H9 (cell line): ENCODE measurements at regions not wholly inside any gene's neighbourhood (a gene's known extent, or its start where the extent isn't known, plus 50 kb on each side); places are given as distances from the start of the nearest gene placed in this dataset.

Experiments
- DNase-seq: peaks from one replicate; pipeline ENCODE4 v3.0.0-alpha.2; 2017
- H2AFZ ChIP-seq: one replicate; pipeline ENCODE4 v1.6.1; 2013; ENCODE audit warnings: mild to moderate bottlenecking, low read length, control low read depth, moderate library complexity
- H2AK5ac ChIP-seq: 2 replicates; pipeline ENCODE4 v1.6.1; 2013; ENCODE audit warnings: low read length, control low read depth, mixed read lengths; ENCODE audit not compliant: insufficient read length
- H2BK120ac ChIP-seq: one replicate; pipeline ENCODE4 v1.6.1; 2013; ENCODE audit warnings: low read depth, mild to moderate bottlenecking, low read length, control low read depth, inconsistent platforms; ENCODE audit not compliant: poor library complexity, severe bottlenecking
- H2BK12ac ChIP-seq: 2 replicates; pipeline ENCODE4 v1.6.1; 2013; ENCODE audit warnings: low read length, control low read depth, mixed read lengths, low read depth; ENCODE audit not compliant: insufficient read length
- H2BK15ac ChIP-seq: 2 replicates; pipeline ENCODE4 v1.6.1; 2013; ENCODE audit warnings: low read depth, low read length, control low read depth
- H2BK20ac ChIP-seq: one replicate; pipeline ENCODE4 v1.6.1; 2013; ENCODE audit warnings: low read depth, mild to moderate bottlenecking, low read length, control low read depth, inconsistent platforms; ENCODE audit not compliant: poor library complexity, severe bottlenecking
- H2BK5ac ChIP-seq: 2 replicates; pipeline ENCODE4 v1.6.1; 2013; ENCODE audit warnings: low read length, control low read depth, mixed read lengths; ENCODE audit not compliant: insufficient read length
- H3K14ac ChIP-seq: 2 replicates; pipeline ENCODE4 v1.6.1; 2013; ENCODE audit warnings: low read length, control low read depth; ENCODE audit not compliant: insufficient read depth
- H3K18ac ChIP-seq: 2 replicates; pipeline ENCODE4 v1.6.1; 2013; ENCODE audit warnings: low read depth, mild to moderate bottlenecking, mixed read lengths, low read length, control low read depth; ENCODE audit not compliant: insufficient read length
- H3K23ac ChIP-seq: 2 replicates; pipeline ENCODE4 v1.6.1; 2013; ENCODE audit warnings: low read length, control low read depth, mixed read lengths, low read depth; ENCODE audit not compliant: insufficient read length
- H3K23me2 ChIP-seq: 2 replicates; pipeline ENCODE4 v1.6.1; 2013; ENCODE audit warnings: low read depth, mild to moderate bottlenecking, mixed read lengths, low read length, control low read depth; ENCODE audit not compliant: insufficient read length, poor library complexity, severe bottlenecking
- H3K27ac ChIP-seq: 2 replicates; pipeline ENCODE4 v1.5.1; 2013; ENCODE audit warnings: low read length, control low read depth, mixed read lengths, low read depth; ENCODE audit not compliant: insufficient read length
- H3K27me3 ChIP-seq: 2 replicates; pipeline ENCODE4 v1.6.1; 2013; ENCODE audit warnings: low read length, control low read depth, inconsistent platforms; ENCODE audit not compliant: insufficient read depth
- H3K4ac ChIP-seq: 2 replicates; pipeline ENCODE4 v1.6.1; 2013; ENCODE audit warnings: low read depth, mild to moderate bottlenecking, control low read depth, inconsistent platforms, low read length, moderate library complexity
- H3K4me1 ChIP-seq: 2 replicates; pipeline ENCODE4 v1.6.1; 2013; ENCODE audit warnings: low read length, control low read depth, inconsistent platforms; ENCODE audit not compliant: insufficient read depth
- H3K4me2 ChIP-seq: 2 replicates; pipeline ENCODE4 v1.6.1; 2013; ENCODE audit warnings: low read length, control low read depth, mixed read lengths; ENCODE audit not compliant: insufficient read length, insufficient read depth
- H3K56ac ChIP-seq: 2 replicates; pipeline ENCODE4 v1.6.1; 2013; ENCODE audit warnings: low read depth, mild to moderate bottlenecking, mixed read lengths, low read length, control low read depth; ENCODE audit not compliant: insufficient read length
- H3K79me1 ChIP-seq: 2 replicates; pipeline ENCODE4 v1.6.1; 2013; ENCODE audit warnings: low read depth, mild to moderate bottlenecking, moderate library complexity, low read length, control low read depth, inconsistent platforms; ENCODE audit not compliant: insufficient read depth, poor library complexity, severe bottlenecking
- H3K79me2 ChIP-seq: 2 replicates; pipeline ENCODE4 v1.6.1; 2013; ENCODE audit warnings: low read length, control low read depth, inconsistent platforms; ENCODE audit not compliant: insufficient read depth
- H3K9ac ChIP-seq: 2 replicates; pipeline ENCODE4 v1.6.1; 2013; ENCODE audit warnings: low read length, control low read depth, mixed read lengths; ENCODE audit not compliant: insufficient read length; ENCODE audit errors: extremely low read depth
- H3K9me3 ChIP-seq: one replicate; pipeline ENCODE4 v1.6.1; 2013; ENCODE audit warnings: low read depth, low read length, inconsistent platforms; ENCODE audit not compliant: control insufficient read depth
- H3T11ph ChIP-seq: one replicate; pipeline ENCODE4 v1.6.1; 2013; ENCODE audit warnings: mild to moderate bottlenecking, low read length, control low read depth, inconsistent platforms
- H4K20me1 ChIP-seq: one replicate; pipeline ENCODE4 v1.6.1; 2013; ENCODE audit not compliant: control insufficient read depth, insufficient read length, insufficient read depth
- H4K5ac ChIP-seq: 2 replicates; pipeline ENCODE4 v1.6.1; 2013; ENCODE audit warnings: low read depth, mild to moderate bottlenecking, mixed read lengths, low read length, control low read depth; ENCODE audit not compliant: insufficient read length
- H4K8ac ChIP-seq: replicated peaks from 2 replicates; pipeline ENCODE4 v1.6.1; 2013; ENCODE audit warnings: low read length, control low read depth, mixed read lengths, low read depth; ENCODE audit not compliant: insufficient read length
- H4K91ac ChIP-seq: 2 replicates; pipeline ENCODE4 v1.6.1; 2013; ENCODE audit warnings: low read depth, mild to moderate bottlenecking, moderate library complexity, mixed read lengths, low read length, control low read depth; ENCODE audit not compliant: insufficient read length
- H3K27ac Mint-ChIP-seq, 3 experiments: 2 replicates in 2 of 3; 3 replicates in 1 of 3; pipeline ENCODE4 v1.8.0; 2020 to 2021; ENCODE audit warnings: mixed read lengths in 3 of 3, mild to moderate bottlenecking in 1 of 3, moderate library complexity in 1 of 3
- H3K27me3 Mint-ChIP-seq: 2 replicates; pipeline ENCODE4 v1.8.0; 2021; ENCODE audit warnings: low read depth, mild to moderate bottlenecking, moderate library complexity, mixed read lengths
- H3K36me3 Mint-ChIP-seq, 3 experiments: 2 replicates in 2 of 3; 3 replicates in 1 of 3; pipeline ENCODE4 v1.8.0; 2020 to 2021; ENCODE audit warnings: low read depth in 3 of 3, mixed read lengths in 3 of 3; ENCODE audit not compliant: insufficient read depth in 1 of 3
- H3K4me1 Mint-ChIP-seq, 2 experiments: 2 replicates each; pipeline ENCODE4 v1.8.0; 2020; ENCODE audit warnings: mixed read lengths in 2 of 2
- H3K4me3 Mint-ChIP-seq, 2 experiments: 2 replicates in 1 of 2; 3 replicates in 1 of 2; pipeline ENCODE4 v1.8.0; 2020 to 2021; ENCODE audit warnings: mild to moderate bottlenecking in 2 of 2, mixed read lengths in 2 of 2, moderate library complexity in 1 of 2
- H3K9me3 Mint-ChIP-seq, 2 experiments: 2 replicates in 1 of 2; 3 replicates in 1 of 2; pipeline ENCODE4 v1.8.0; 2020; ENCODE audit warnings: mild to moderate bottlenecking in 2 of 2, mixed read lengths in 2 of 2, moderate library complexity in 1 of 2
- WGBS: extraction: QIAGEN DNeasy Blood & Tissue Kit; methylation state at CpG from one replicate; pipeline ENCODE4 v1.1.7; 2013; ENCODE audit warnings: missing lambda C conversion rate, low lambda C conversion rate, mixed read lengths; ENCODE audit not compliant: insufficient read length; ENCODE audit errors: extremely low coverage; 5-methylcytosine and 5-hydroxymethylcytosine counted together
- TF ChIP-seq, protein P1 (sequence below): fragments of 200-600 bp; sonication (generic); conservative IDR thresholded peaks from 3 replicates; pipeline ENCODE4 v1.8.0; 2021; ENCODE audit warnings: antibody characterized with exemption, mild to moderate bottlenecking

DNA sequence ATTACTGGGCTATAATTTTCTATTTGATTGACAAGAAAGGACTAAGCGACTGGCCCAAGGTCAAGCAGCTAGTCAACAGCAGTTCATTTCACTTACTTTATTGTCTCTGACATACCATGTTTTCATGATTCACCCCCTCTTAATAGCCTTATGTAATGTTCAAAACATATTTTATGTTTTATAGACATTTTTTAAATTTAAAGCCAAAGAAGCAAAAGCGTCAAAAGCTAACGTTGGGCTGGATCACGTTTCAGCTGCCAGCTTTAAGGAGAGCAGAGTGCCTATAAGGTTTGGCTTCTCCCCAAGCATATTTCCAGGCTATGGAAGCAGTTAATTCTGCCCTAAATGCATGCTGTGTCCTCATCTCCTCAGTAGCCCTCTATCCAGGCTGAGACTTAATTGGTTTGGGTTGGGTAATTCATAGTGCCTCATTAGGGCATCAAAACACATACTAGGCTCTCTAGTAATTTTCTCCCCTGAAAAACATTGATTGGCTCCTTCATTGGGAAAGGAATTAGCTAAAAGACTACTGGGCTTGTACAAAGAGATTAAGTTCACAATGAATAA lies 94.8 kb upstream of the CREB1 start:
- H2BK5ac ChIP-seq = no peak overlapping the region
- no peaks in the 10 kb centered on the region for H3K9me3 Mint-ChIP-seq
- peaks cover 5% of the 10 kb centered on the region in 2 experiments; a peak in 3 of 4 replicates for H3K4me1 Mint-ChIP-seq
- no peak overlapping the region for H4K91ac ChIP-seq
- H3K9me3 ChIP-seq = no peaks in the 10 kb centered on the region
- H2BK120ac ChIP-seq = no peak overlapping the region
- H3K14ac ChIP-seq = no peak overlapping the region
- no peak overlapping the region for H3K4me2 ChIP-seq
- H4K8ac ChIP-seq = no peak overlapping the region
- no peaks in the 10 kb centered on the region for H3K27me3 Mint-ChIP-seq
- WGBS = no CpG with 5 or more reads among the region's 4 CpGs
- H3K4me1 ChIP-seq = no peaks in the 10 kb centered on the region
- H3K23ac ChIP-seq = no peak overlapping the region
- H2BK15ac ChIP-seq = no peak overlapping the region
- no peak overlapping the region for H3K27ac ChIP-seq
- no peak overlapping the region for H3K4me3 Mint-ChIP-seq
- no peaks in the 10 kb centered on the region for H4K20me1 ChIP-seq
- no peaks in the 10 kb centered on the region for H3K79me2 ChIP-seq
- no peak overlapping the region for H2BK20ac ChIP-seq
- no peak overlapping the region for H3T11ph ChIP-seq
- no peak overlapping the region; a peak in 1 of 7 replicates for H3K27ac Mint-ChIP-seq
- H4K5ac ChIP-seq = no peak overlapping the region
- no peak overlapping the region for H3K9ac ChIP-seq
- no peak overlapping the region for H2BK12ac ChIP-seq
- H3K4ac ChIP-seq = no peak overlapping the region
- H2AK5ac ChIP-seq = no peak overlapping the region
- no peaks in the 10 kb centered on the region for H3K79me1 ChIP-seq
- no peak overlapping the region for H2AFZ ChIP-seq
- H3K56ac ChIP-seq = no peak overlapping the region
- H3K27me3 ChIP-seq = no peaks in the 10 kb centered on the region
- no peak for DNase-seq
- TF ChIP-seq, protein P1, sequence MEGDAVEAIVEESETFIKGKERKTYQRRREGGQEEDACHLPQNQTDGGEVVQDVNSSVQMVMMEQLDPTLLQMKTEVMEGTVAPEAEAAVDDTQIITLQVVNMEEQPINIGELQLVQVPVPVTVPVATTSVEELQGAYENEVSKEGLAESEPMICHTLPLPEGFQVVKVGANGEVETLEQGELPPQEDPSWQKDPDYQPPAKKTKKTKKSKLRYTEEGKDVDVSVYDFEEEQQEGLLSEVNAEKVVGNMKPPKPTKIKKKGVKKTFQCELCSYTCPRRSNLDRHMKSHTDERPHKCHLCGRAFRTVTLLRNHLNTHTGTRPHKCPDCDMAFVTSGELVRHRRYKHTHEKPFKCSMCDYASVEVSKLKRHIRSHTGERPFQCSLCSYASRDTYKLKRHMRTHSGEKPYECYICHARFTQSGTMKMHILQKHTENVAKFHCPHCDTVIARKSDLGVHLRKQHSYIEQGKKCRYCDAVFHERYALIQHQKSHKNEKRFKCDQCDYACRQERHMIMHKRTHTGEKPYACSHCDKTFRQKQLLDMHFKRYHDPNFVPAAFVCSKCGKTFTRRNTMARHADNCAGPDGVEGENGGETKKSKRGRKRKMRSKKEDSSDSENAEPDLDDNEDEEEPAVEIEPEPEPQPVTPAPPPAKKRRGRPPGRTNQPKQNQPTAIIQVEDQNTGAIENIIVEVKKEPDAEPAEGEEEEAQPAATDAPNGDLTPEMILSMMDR = no peak
- H3K36me3 Mint-ChIP-seq = no peaks in the 10 kb centered on the region; a peak in 1 of 7 replicates
- no peaks in the 10 kb centered on the region for H3K23me2 ChIP-seq
- no peak overlapping the region for H3K18ac ChIP-seq
